ENCODE measurements at regions not wholly inside any gene's neighbourhood (a gene's known extent, or its start where the extent isn't known, plus 50 kb on each side); places are given as distances from the start of the nearest gene placed in this dataset.

DNA sequence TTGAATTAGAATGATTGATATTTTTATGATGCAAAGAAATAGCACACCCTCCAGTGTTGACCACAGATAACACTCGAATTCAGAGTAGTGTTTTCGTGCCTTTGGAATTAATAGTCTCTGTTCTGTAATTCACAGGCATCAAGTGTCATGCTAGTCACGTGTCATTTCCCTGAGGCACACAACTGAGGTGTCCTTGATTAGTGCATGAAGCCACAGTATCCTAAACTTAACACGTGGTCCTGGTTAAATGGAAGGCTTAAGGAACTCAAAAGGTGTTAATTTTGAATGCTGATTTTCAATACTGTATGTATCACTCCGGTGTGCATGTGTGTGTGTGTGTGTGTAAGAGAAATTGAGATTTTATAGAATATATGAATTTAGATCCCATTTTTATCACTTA, 625.6 kb downstream of the TMEM114 start:
- H3K4me3 ChIP-seq (ENCODE audit: low read length), result no peak overlapping the region
- H3K9me3 ChIP-seq (ENCODE audit: control insufficient read depth, low read length), result no peaks in the 10 kb centered on the region
- Mint-ChIP-seq H3K4me1 (peaks cover 31% of the 10 kb centered on the region), H3K27me3 (ENCODE audit: insufficient read depth) (peaks cover 7% of the 10 kb centered on the region), H3K36me3 (ENCODE audit: low read depth) (no peaks in the 10 kb centered on the region), H3K4me3 (no peak overlapping the region), H3K9me3 (no peaks in the 10 kb centered on the region), H3K27ac (no peak overlapping the region)
- H3K36me3 ChIP-seq (ENCODE audit: control insufficient read depth, insufficient read depth, low read length), result no peaks in the 10 kb centered on the region
- TF ChIP-seq, protein P1, sequence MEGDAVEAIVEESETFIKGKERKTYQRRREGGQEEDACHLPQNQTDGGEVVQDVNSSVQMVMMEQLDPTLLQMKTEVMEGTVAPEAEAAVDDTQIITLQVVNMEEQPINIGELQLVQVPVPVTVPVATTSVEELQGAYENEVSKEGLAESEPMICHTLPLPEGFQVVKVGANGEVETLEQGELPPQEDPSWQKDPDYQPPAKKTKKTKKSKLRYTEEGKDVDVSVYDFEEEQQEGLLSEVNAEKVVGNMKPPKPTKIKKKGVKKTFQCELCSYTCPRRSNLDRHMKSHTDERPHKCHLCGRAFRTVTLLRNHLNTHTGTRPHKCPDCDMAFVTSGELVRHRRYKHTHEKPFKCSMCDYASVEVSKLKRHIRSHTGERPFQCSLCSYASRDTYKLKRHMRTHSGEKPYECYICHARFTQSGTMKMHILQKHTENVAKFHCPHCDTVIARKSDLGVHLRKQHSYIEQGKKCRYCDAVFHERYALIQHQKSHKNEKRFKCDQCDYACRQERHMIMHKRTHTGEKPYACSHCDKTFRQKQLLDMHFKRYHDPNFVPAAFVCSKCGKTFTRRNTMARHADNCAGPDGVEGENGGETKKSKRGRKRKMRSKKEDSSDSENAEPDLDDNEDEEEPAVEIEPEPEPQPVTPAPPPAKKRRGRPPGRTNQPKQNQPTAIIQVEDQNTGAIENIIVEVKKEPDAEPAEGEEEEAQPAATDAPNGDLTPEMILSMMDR (conservative IDR thresholded peaks at IDR 0.05), result no peak
- DNase-seq, result no peak
- H3K27ac ChIP-seq (ENCODE audit: low read depth, low read length), result no peak overlapping the region
- peaks cover 5% of the 10 kb centered on the region for H3K27me3 ChIP-seq (ENCODE audit: control insufficient read depth, insufficient read depth, low read length, poor library complexity, severe bottlenecking)
- H3K4me1 ChIP-seq (ENCODE audit: control insufficient read depth, insufficient read depth, low read length), result peaks cover 7% of the 10 kb centered on the region
- WGBS, 2 experiments (ENCODE audit: insufficient coverage in 1 of 2, insufficient read length in 1 of 2), result 93% methylated on average over 4 of the region's 5 CpGs
- H3K9ac ChIP-seq (ENCODE audit: extremely low read depth, low read length, poor library complexity, severe bottlenecking), result no peak overlapping the region

DNA sequence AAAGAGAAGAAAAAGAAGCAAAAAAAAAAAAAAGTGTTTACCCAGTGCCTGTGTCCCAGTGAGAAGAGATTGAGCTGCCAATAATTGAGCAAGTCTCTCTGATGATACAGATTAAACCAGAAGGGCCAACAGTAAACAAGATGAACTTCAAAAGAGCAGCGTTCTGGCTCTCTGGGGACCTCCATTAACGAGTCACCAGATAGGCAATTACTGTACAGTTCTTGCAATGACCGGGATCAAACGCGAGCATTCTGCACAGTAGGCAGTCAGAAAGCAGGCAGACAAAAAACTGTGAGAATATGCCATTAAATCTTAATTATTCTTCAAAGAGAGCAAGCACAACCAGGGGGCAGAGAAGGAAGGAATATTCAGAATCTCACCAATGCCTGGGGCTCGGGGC, 626.1 kb downstream of the TMEM114 start:
- 81 to 82% methylated on average over 6 of the region's 6 CpGs for WGBS, 2 experiments (ENCODE audit: insufficient coverage in 1 of 2, insufficient read length in 1 of 2)

DNA sequence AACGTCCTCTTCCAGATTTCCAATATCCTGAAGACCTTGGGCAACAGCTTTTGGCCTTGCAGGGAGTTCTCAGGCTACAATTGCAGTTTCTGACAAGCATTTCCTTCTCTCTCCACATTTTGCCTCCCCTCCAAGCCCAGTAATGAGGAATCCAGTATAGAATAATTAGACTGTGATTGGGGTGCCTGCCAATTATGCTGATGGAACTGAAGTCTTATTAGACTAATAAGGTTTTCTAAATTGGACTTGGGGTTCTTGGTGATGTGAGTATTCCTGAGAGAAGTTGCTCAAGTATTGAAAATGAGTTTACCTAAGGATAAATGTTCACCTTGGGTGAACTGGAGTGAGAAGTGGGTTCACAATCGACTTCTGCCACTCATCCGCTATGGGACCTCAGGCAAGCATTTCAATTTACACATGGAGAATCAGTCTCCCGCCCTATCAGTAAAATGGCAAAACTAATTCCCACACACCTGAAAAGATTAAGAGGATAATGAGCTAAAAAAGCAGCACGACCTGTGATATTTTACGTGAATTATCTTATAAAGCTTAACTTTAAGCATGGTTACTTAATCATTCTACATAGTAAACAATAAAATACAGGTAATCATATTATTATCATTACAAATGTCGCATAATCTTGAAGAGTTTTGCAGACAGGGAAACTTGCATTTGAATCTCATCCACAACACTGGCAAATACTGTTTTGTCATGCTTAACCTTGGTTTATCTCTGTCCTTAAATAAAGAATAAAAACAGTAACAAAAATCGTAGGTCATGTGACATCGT, 628.0 kb downstream of the TMEM114 start:
- Histone ChIP-seq H3K9ac (ENCODE audit: extremely low read depth, low read length, poor library complexity, severe bottlenecking) (no peak overlapping the region), H3K36me3 (ENCODE audit: control insufficient read depth, insufficient read depth, low read length) (no peaks in the 10 kb centered on the region), H3K27me3 (ENCODE audit: control insufficient read depth, insufficient read depth, low read length, poor library complexity, severe bottlenecking) (peaks cover 20% of the 10 kb centered on the region), H3K9me3 (ENCODE audit: control insufficient read depth, low read length) (no peaks in the 10 kb centered on the region), H3K4me3 (ENCODE audit: low read length) (no peak overlapping the region), H3K4me1 (ENCODE audit: control insufficient read depth, insufficient read depth, low read length) (peaks cover 4% of the 10 kb centered on the region), H3K27ac (ENCODE audit: low read depth, low read length) (no peak overlapping the region)
- 86 to 100% methylated on average over 5 to 9 of the region's 9 CpGs for WGBS, 2 experiments (ENCODE audit: insufficient coverage in 1 of 2, insufficient read length in 1 of 2)
- Mint-ChIP-seq H3K27me3 (ENCODE audit: insufficient read depth) (peaks cover 24% of the 10 kb centered on the region), H3K36me3 (ENCODE audit: low read depth) (no peaks in the 10 kb centered on the region), H3K27ac (no peak overlapping the region), H3K4me1 (peaks cover 29% of the 10 kb centered on the region), H3K9me3 (no peaks in the 10 kb centered on the region), H3K4me3 (no peak overlapping the region)
- no peak for DNase-seq
- TF ChIP-seq, protein P1 (conservative IDR thresholded peaks at IDR 0.05), result no peak

More for the DNA sequence above, 626.1 kb downstream of the TMEM114 start:
- no peak for DNase-seq
- H3K4me3 Mint-ChIP-seq, result no peak overlapping the region
- H3K27me3 ChIP-seq (ENCODE audit: control insufficient read depth, insufficient read depth, low read length, poor library complexity, severe bottlenecking), result peaks cover 8% of the 10 kb centered on the region
- peaks cover 31% of the 10 kb centered on the region for H3K4me1 Mint-ChIP-seq
- no peak overlapping the region for H3K27ac Mint-ChIP-seq
- H3K36me3 Mint-ChIP-seq (ENCODE audit: low read depth), result no peaks in the 10 kb centered on the region
- TF ChIP-seq, protein P1 (conservative IDR thresholded peaks at IDR 0.05), result no peak
- H3K27ac ChIP-seq (ENCODE audit: low read depth, low read length), result no peak overlapping the region
- peaks cover 12% of the 10 kb centered on the region for H3K27me3 Mint-ChIP-seq (ENCODE audit: insufficient read depth)
- H3K9me3 Mint-ChIP-seq, result no peaks in the 10 kb centered on the region
- no peaks in the 10 kb centered on the region for H3K9me3 ChIP-seq (ENCODE audit: control insufficient read depth, low read length)
- H3K4me1 ChIP-seq (ENCODE audit: control insufficient read depth, insufficient read depth, low read length), result peaks cover 7% of the 10 kb centered on the region
- H3K4me3 ChIP-seq (ENCODE audit: low read length), result no peak overlapping the region
- H3K36me3 ChIP-seq (ENCODE audit: control insufficient read depth, insufficient read depth, low read length), result no peaks in the 10 kb centered on the region
- H3K9ac ChIP-seq (ENCODE audit: extremely low read depth, low read length, poor library complexity, severe bottlenecking), result no peak overlapping the region

Data from endodermal cell (in vitro differentiated cells).